HCT116 (cell line): ENCODE measurements at regions not wholly inside any gene's neighbourhood (a gene's known extent, or its start where the extent isn't known, plus 50 kb on each side); places are given as distances from the start of the nearest gene placed in this dataset.

Experiments used
- ATAC-seq: fragments of 200-7000 bp; cut with Tn5 transposase; 2 replicates; pipeline ENCODE4 v1.9.1; 2020; ENCODE audit warnings: mild to moderate bottlenecking, moderate library complexity
- BruUV-seq: library from RNA; stranded (reverse); fragments of 400-500 nt; replicated peaks from 2 replicates; lab custom pipeline; 2021; lab: Mats Ljungman, UMichigan
- CTCF ChIA-PET: fragments of 300-600 bp; sonication (Branson Sonifier 250); formaldehyde crosslinking; loops from one replicate; lab custom pipeline; 2021; ENCODE audit warnings: antibody characterized with exemption; lab: Charles Lee
- POLR2A ChIA-PET: fragments of 300-600, 350-600 bp; sonication (Branson Sonifier 250); formaldehyde crosslinking; loops from one replicate; lab custom pipeline; 2021; ENCODE audit warnings: antibody characterized with exemption; lab: Charles Lee
- RAD21 ChIA-PET, 2 experiments: fragments of 300-600 bp; sonication (Branson Sonifier 250); formaldehyde crosslinking; loops; one replicate each; lab custom pipeline; 2023; ENCODE audit warnings: low total read pairs in 2 of 2; ENCODE audit not compliant: uncharacterized antibody in 2 of 2, unreplicated experiment in 2 of 2, low non-redundant PET in 1 of 2; lab: Charles Lee
- DNase-seq: peaks from one replicate; pipeline ENCODE4 v3.0.0-alpha.2; 2010; ENCODE audit warnings: low read depth, low spot score
- H2AFZ ChIP-seq: fragments of 200-600 bp; shearing (Covaris generic), sonication (generic); 2 replicates; pipeline ENCODE4 v1.6.1; 2017; ENCODE audit warnings: low read depth, mixed run types, mixed read lengths, antibody characterized with exemption, low read length; ENCODE audit not compliant: poor library complexity, severe bottlenecking
- H3K27ac ChIP-seq: 2 replicates; pipeline ENCODE4 v1.5.1; 2012; ENCODE audit warnings: low read depth, low read length
- H3K27me3 ChIP-seq: fragments of 200-600 bp; sonication (generic); 2 replicates; pipeline ENCODE4 v1.6.1; 2016; ENCODE audit warnings: mixed run types, low read length, mixed read lengths; ENCODE audit not compliant: insufficient read depth
- H3K36me3 ChIP-seq, 2 experiments: fragments of 200-500 bp in 1 of 2; fragments of 200-600 bp in 1 of 2; sonication (Bioruptor generic) in 1 of 2; sonication (generic) in 1 of 2; 2 replicates each; pipeline versions ENCODE4 v1.5.1 to v1.6.1; 2014 to 2016; ENCODE audit warnings: low read length in 2 of 2, inconsistent platforms in 1 of 2, mixed read lengths in 1 of 2, mixed run types in 1 of 2; ENCODE audit not compliant: insufficient read depth in 2 of 2, control insufficient read depth in 1 of 2
- H3K4me1 ChIP-seq, 2 experiments: fragments of 200-600 bp in 1 of 2; sonication (generic) in 1 of 2; 2 replicates each; pipeline versions ENCODE4 v1.5.1 to v1.6.1; 2012 to 2017; ENCODE audit warnings: low read length in 2 of 2, inconsistent platforms in 1 of 2, mild to moderate bottlenecking in 1 of 2, mixed read lengths in 1 of 2, mixed run types in 1 of 2, moderate library complexity in 1 of 2; ENCODE audit not compliant: insufficient read depth in 2 of 2, control insufficient read depth in 1 of 2
- H3K4me2 ChIP-seq: fragments of 200-600 bp; sonication (generic); 2 replicates; pipeline ENCODE4 v1.6.1; 2017; ENCODE audit warnings: mixed run types, low read length, mixed read lengths
- H3K4me3 ChIP-seq, 2 experiments: fragments of 200-600 bp in 1 of 2; sonication (generic) in 1 of 2; replicated peaks in 1 of 2; 2 replicates each; pipeline ENCODE4 v1.5.1; 2011 to 2016; ENCODE audit warnings: low read length in 2 of 2, control low read depth in 1 of 2, low read depth in 1 of 2, mild to moderate bottlenecking in 1 of 2, mixed read lengths in 1 of 2, mixed run types in 1 of 2
- H3K79me2 ChIP-seq: fragments of 200-600 bp; sonication (generic); 2 replicates; pipeline ENCODE4 v1.6.1; 2017; ENCODE audit warnings: mild to moderate bottlenecking, mixed run types, low read length, moderate library complexity, mixed read lengths; ENCODE audit not compliant: insufficient read depth
- H3K9ac ChIP-seq: fragments of 200-600 bp; sonication (generic); 2 replicates; pipeline ENCODE4 v1.6.1; 2016; ENCODE audit warnings: low read length, mixed read lengths
- H3K9me2 ChIP-seq: fragments of 200-600 bp; sonication (generic), shearing (Covaris generic); 2 replicates; pipeline ENCODE4 v1.6.1; 2017; ENCODE audit warnings: mixed run types, mild to moderate bottlenecking, moderate library complexity; ENCODE audit not compliant: insufficient read depth
- H3K9me3 ChIP-seq, 2 experiments: fragments of 200-500 bp in 1 of 2; fragments of 200-600 bp in 1 of 2; sonication (Bioruptor generic) in 1 of 2; sonication (generic) in 1 of 2; 2 replicates each; pipeline ENCODE4 v1.6.1; 2014 to 2017; ENCODE audit warnings: low read length in 2 of 2, mixed read lengths in 2 of 2, inconsistent platforms in 1 of 2, low read depth in 1 of 2, mild to moderate bottlenecking in 1 of 2, mixed run types in 1 of 2, moderate library complexity in 1 of 2; ENCODE audit not compliant: control insufficient read depth in 1 of 2, insufficient read depth in 1 of 2
- H4K20me1 ChIP-seq: fragments of 200-600 bp; sonication (generic), shearing (Covaris generic); 2 replicates; pipeline ENCODE4 v1.6.1; 2017; ENCODE audit warnings: mixed run types, mild to moderate bottlenecking, moderate library complexity; ENCODE audit not compliant: insufficient read depth
- CTCF ChIP-seq, 3 experiments: fragments of 200-600 bp in 1 of 3; sonication (generic) in 1 of 3; IDR thresholded peaks in 2 of 3; conservative IDR thresholded peaks in 1 of 3; 2 replicates each; pipeline ENCODE4 v1.5.1; 2012 to 2017; ENCODE audit warnings: low read depth in 2 of 3, low read length in 2 of 3, antibody characterized with exemption in 1 of 3, borderline replicate concordance in 1 of 3, control low read depth in 1 of 3, mild to moderate bottlenecking in 1 of 3, mixed read lengths in 1 of 3, mixed run types in 1 of 3, moderate library complexity in 1 of 3; ENCODE audit not compliant: insufficient read depth in 1 of 3
- EGR1 ChIP-seq: IDR thresholded peaks from 2 replicates; pipeline ENCODE4 v1.6.1; 2012; ENCODE audit warnings: low read depth
- ELF1 ChIP-seq: IDR thresholded peaks from 2 replicates; pipeline ENCODE4 v1.6.1; 2012; ENCODE audit warnings: low read depth, borderline replicate concordance
- EZH2 ChIP-seq: fragments of 200-600 bp; sonication (generic); IDR thresholded peaks from 2 replicates; pipeline ENCODE4 v1.6.1; 2017; ENCODE audit warnings: antibody characterized with exemption, mixed run types
- JUND ChIP-seq: IDR thresholded peaks from 2 replicates; pipeline ENCODE4 v1.6.1; 2012
- POLR2A ChIP-seq: IDR thresholded peaks from 2 replicates; pipeline ENCODE4 v1.7.0; 2011; ENCODE audit warnings: borderline replicate concordance; ENCODE audit not compliant: insufficient read depth, insufficient read length; ENCODE audit errors: extremely low read depth
- SIN3A ChIP-seq: IDR thresholded peaks from 2 replicates; pipeline ENCODE4 v1.6.1; 2012; ENCODE audit warnings: low read depth
- SRF ChIP-seq: IDR thresholded peaks from 2 replicates; pipeline ENCODE4 v1.6.1; 2012; ENCODE audit warnings: low read depth
- TCF7L2 ChIP-seq: IDR thresholded peaks from 2 replicates; pipeline ENCODE4 v1.7.0; 2011; ENCODE audit warnings: borderline replicate concordance, inconsistent platforms; ENCODE audit not compliant: insufficient read depth, insufficient read length; ENCODE audit errors: extremely low read depth
- YY1 ChIP-seq: IDR thresholded peaks from 2 replicates; pipeline ENCODE4 v1.6.1; 2011; ENCODE audit warnings: low read length, low read depth, moderate library complexity, mild to moderate bottlenecking; ENCODE audit not compliant: insufficient replicate concordance; ENCODE audit errors: extremely low read depth
- ZBTB33 ChIP-seq: IDR thresholded peaks from 2 replicates; pipeline ENCODE4 v1.6.1; 2011; ENCODE audit warnings: mild to moderate bottlenecking, low read length, moderate library complexity; ENCODE audit not compliant: insufficient replicate concordance; ENCODE audit errors: extremely low read depth
- intact Hi-C: fragments of 100-400 bp; cut with micrococcal nuclease; formaldehyde crosslinking; loops from 2 replicates; pipeline ENCODE4 v1.10.0; 2022

- TF ChIP-seq CTCF (IDR thresholded peaks at IDR 0.05 in 2 of 3, conservative IDR thresholded peaks at IDR 0.05 in 1 of 3; ENCODE audit: borderline replicate concordance in 1 of 3, insufficient read depth in 1 of 3, low read depth in 2 of 3, low read length in 2 of 3) (no peak), ZBTB33 (no peak), TCF7L2 (no peak)
Observed at GRCh38 chr2:16002575-16002974, 62.2 kb downstream of the MYCN start (continued).

- intact Hi-C loops, result no loop called here
- H4K20me1 ChIP-seq, result no peaks in the 10 kb centered on the region
- no peak for ATAC-seq
- peaks cover 22% of the 10 kb centered on the region for H3K27me3 ChIP-seq
- ChIA-PET RAD21 (no interaction called here), CTCF (no interaction called here), POLR2A (no interaction called here)
- no peak overlapping the region for H3K9ac ChIP-seq
- H3K4me1 ChIP-seq, result peaks cover 4 to 11% of the 10 kb centered on the region in 2 experiments; a peak in 3 of 4 replicates
- no peak for DNase-seq
- no peak overlapping the region for H2AFZ ChIP-seq
- no peak overlapping the region for H3K27ac ChIP-seq
- TF ChIP-seq EZH2 (no peak), SIN3A (no peak), SRF (no peak), YY1 (no peak), ELF1 (no peak), JUND (no peak), EGR1 (no peak), POLR2A (no peak), ZBTB33 (no peak)
- no peak overlapping the region for H3K4me3 ChIP-seq
- H3K9me2 ChIP-seq, result no peaks in the 10 kb centered on the region
- no TSS peak for BruUV-seq
- H3K4me2 ChIP-seq, result no peak overlapping the region
- H3K36me3 ChIP-seq, result no peaks in the 10 kb centered on the region
- no peaks in the 10 kb centered on the region for H3K9me3 ChIP-seq
- no peaks in the 10 kb centered on the region for H3K79me2 ChIP-seq
Observed at GRCh38 chr2:16002144-16002543, 61.8 kb downstream of the MYCN start.
